Activated CD8-positive, alpha-beta T cell treated with anti-CD3 and anti-CD28 coated beads for 36 hours (primary cell): ENCODE measurements at regions not wholly inside any gene's neighbourhood (a gene's known extent, or its start where the extent isn't known, plus 50 kb on each side); places are given as distances from the start of the nearest gene placed in this dataset.

Experiments
- ATAC-seq: fragments of 200-7000 bp; cut with Tn5 transposase; one replicate; pipeline ENCODE4 v1.10.0; 2021; ENCODE audit warnings: mild to moderate bottlenecking, moderate library complexity
- CTCF ChIA-PET: fragments of 350-600 bp; sonication (Branson Sonifier 250); formaldehyde crosslinking; loops from one replicate; lab custom pipeline; 2021; ENCODE audit warnings: antibody characterized with exemption; lab: Charles Lee
- POLR2A ChIA-PET: fragments of 350-600 bp; sonication (Branson Sonifier 250); formaldehyde crosslinking; loops from one replicate; lab custom pipeline; 2021; ENCODE audit warnings: antibody characterized with exemption; lab: Charles Lee
- DNase-seq: peaks from one replicate; pipeline ENCODE4 v3.0.0-alpha.2; 2020
- H3K27ac Mint-ChIP-seq: one replicate; pipeline ENCODE4 v1.8.0; 2021; ENCODE audit warnings: mild to moderate bottlenecking, mixed read lengths
- H3K27me3 Mint-ChIP-seq: one replicate; pipeline ENCODE4 v1.8.0; 2021; ENCODE audit warnings: mixed read lengths
- H3K36me3 Mint-ChIP-seq: one replicate; pipeline ENCODE4 v1.8.0; 2021; ENCODE audit warnings: low read depth, mixed read lengths
- H3K4me1 Mint-ChIP-seq: one replicate; pipeline ENCODE4 v1.8.0; 2021; ENCODE audit warnings: low read depth, mixed read lengths
- H3K4me3 Mint-ChIP-seq: one replicate; pipeline ENCODE4 v1.8.0; 2021; ENCODE audit warnings: mild to moderate bottlenecking, moderate library complexity, mixed read lengths
- H3K9me3 Mint-ChIP-seq: one replicate; pipeline ENCODE4 v1.8.0; 2021; ENCODE audit warnings: mixed read lengths
- CTCF ChIP-seq: fragments of 200-600 bp; IDR thresholded peaks from one replicate; pipeline ENCODE4 v1.8.0; 2022; ENCODE audit warnings: antibody characterized with exemption, mild to moderate bottlenecking
- intact Hi-C: fragments of 100-400 bp; cut with micrococcal nuclease; formaldehyde crosslinking; loops from one replicate; pipeline ENCODE4 v1.10.0; 2022

GRCh38 chr14:86296173-86296572 lies 766.2 kb downstream of the FLRT2 start:
- H3K4me1 Mint-ChIP-seq: no peaks in the 10 kb centered on the region
- no peaks in the 10 kb centered on the region for H3K9me3 Mint-ChIP-seq
- ATAC-seq (no peak), DNase-seq (no peak)
- TF ChIP-seq CTCF: no peak
- intact Hi-C loops: no loop called here
- no peak overlapping the region for H3K4me3 Mint-ChIP-seq
- H3K27ac Mint-ChIP-seq: no peak overlapping the region
- POLR2A ChIA-PET: interaction anchor here (0.7 kb wide), 1 partner anchor 174 kb away, joined by 3 read pairs; no protein-coding TSS in a partner anchor
- peaks cover 1% of the 10 kb centered on the region for H3K27me3 Mint-ChIP-seq
- H3K36me3 Mint-ChIP-seq: no peaks in the 10 kb centered on the region
- CTCF ChIA-PET: no interaction called here

DNA sequence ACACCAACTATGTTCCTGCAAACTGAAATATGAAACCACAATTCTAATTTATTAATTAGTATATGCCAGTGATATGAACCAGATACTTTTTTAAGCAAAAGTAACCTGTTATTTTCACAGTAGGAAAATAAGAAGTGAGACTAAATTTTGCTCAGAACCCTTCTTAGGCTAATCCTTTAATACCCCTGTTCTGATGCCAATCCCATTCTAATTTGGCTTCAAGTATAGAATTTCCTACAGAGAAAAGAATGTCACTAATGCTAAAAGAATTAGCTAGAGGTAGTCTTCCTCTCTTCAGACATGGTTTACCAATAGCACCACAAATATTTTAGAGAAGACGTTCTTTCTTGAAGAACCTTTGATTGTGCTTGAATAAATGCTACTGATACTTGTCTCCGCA lies 758.4 kb downstream of the FLRT2 start:
- Mint-ChIP-seq H3K27ac (no peak overlapping the region), H3K9me3 (no peaks in the 10 kb centered on the region), H3K4me1 (no peaks in the 10 kb centered on the region), H3K36me3 (no peaks in the 10 kb centered on the region), H3K4me3 (no peak overlapping the region), H3K27me3 (peaks cover under 1% of the 10 kb centered on the region)
- ChIA-PET POLR2A (no interaction called here), CTCF (no interaction called here)
- ATAC-seq (no peak), DNase-seq (no peak)
- intact Hi-C loops: no loop called here
- no peak for TF ChIP-seq CTCF

- Mint-ChIP-seq H3K27me3 (no peaks in the 10 kb centered on the region), H3K9me3 (peaks cover 3% of the 10 kb centered on the region), H3K36me3 (no peaks in the 10 kb centered on the region), H3K4me3 (no peak overlapping the region), H3K4me1 (no peaks in the 10 kb centered on the region), H3K27ac (no peak overlapping the region)
- ATAC-seq (no peak), DNase-seq (no peak)
- intact Hi-C loops: no loop called here
- POLR2A ChIA-PET: no interaction called here
- CTCF ChIA-PET: no interaction called here
- no peak for TF ChIP-seq CTCF
Measured at GRCh38 chr14:86279405-86279804, 749.5 kb downstream of the FLRT2 start.

- TF ChIP-seq CTCF: no peak
- H3K36me3 Mint-ChIP-seq: no peaks in the 10 kb centered on the region
- no peaks in the 10 kb centered on the region for H3K9me3 Mint-ChIP-seq
- DNase-seq: no peak
- ChIA-PET POLR2A (no interaction called here), CTCF (no interaction called here)
- H3K4me1 Mint-ChIP-seq: no peaks in the 10 kb centered on the region
- no peak overlapping the region for H3K4me3 Mint-ChIP-seq
- no peak for ATAC-seq
- H3K27me3 Mint-ChIP-seq: no peaks in the 10 kb centered on the region
- intact Hi-C loops: no loop called here
- no peak overlapping the region for H3K27ac Mint-ChIP-seq
Measured at GRCh38 chr14:86257973-86258372, 728.0 kb downstream of the FLRT2 start.

DNA sequence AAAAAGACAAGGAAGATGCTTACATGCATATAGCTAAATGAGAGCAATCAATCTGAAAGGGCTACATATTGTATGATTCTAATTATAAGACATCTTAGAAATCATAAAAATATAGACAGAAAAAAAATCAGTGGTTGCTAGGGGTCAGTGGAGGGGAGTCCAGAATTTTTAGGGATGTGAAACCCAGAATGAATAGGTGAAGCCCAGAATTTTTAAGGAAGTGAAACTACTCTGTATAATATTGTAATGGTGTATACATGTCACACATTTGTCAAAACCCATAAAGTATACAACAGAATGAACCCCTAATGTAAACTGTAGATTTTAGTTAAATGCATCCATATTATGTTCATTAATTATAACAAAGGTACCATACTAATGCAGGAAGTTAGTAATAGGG lies 713.2 kb downstream of the FLRT2 start:
- ATAC-seq: no peak
- DNase-seq: no peak
- CTCF ChIA-PET: no interaction called here
- Mint-ChIP-seq H3K36me3 (no peaks in the 10 kb centered on the region), H3K9me3 (no peaks in the 10 kb centered on the region), H3K4me3 (no peak overlapping the region), H3K4me1 (no peaks in the 10 kb centered on the region), H3K27me3 (no peaks in the 10 kb centered on the region), H3K27ac (no peak overlapping the region)
- POLR2A ChIA-PET: no interaction called here
- TF ChIP-seq CTCF: no peak
- intact Hi-C loops: no loop called here
